K562 (cell line): ENCODE measurements at regions not wholly inside any gene's neighbourhood (a gene's known extent, or its start where the extent isn't known, plus 50 kb on each side); places are given as distances from the start of the nearest gene placed in this dataset.

Source experiments
- CREM ChIP-seq: IDR thresholded peaks from 2 replicates; pipeline ENCODE4 v1.6.1; 2014; ENCODE audit warnings: antibody characterized with exemption, low read depth
- DDX20 ChIP-seq: fragments of 450-650 bp; IDR thresholded peaks from 2 replicates; pipeline ENCODE4 v1.6.1; 2016; ENCODE audit warnings: missing genetic modification characterization, low read depth, mild to moderate bottlenecking, missing compliant biosample characterization, moderate library complexity
- FOS ChIP-seq: IDR thresholded peaks from 3 replicates; pipeline ENCODE4 v1.6.1; 2011; ENCODE audit not compliant: insufficient read length; ENCODE audit errors: extremely low read depth
- GTF2E2 ChIP-seq: fragments of 200-800 bp; sonication (Bioruptor generic); IDR thresholded peaks from 2 replicates; pipeline ENCODE4 v1.6.1; 2016; ENCODE audit warnings: missing genetic modification characterization, missing compliant biosample characterization
- ILK ChIP-seq: fragments of 450-650 bp; IDR thresholded peaks from 2 replicates; pipeline ENCODE4 v1.6.1; 2016; ENCODE audit warnings: missing genetic modification characterization, low read depth, mild to moderate bottlenecking, missing compliant biosample characterization, moderate library complexity, borderline replicate concordance
- MBD2 ChIP-seq: sonication (generic); IDR thresholded peaks from 2 replicates; pipeline ENCODE4 v1.6.1; 2016; ENCODE audit warnings: low read depth, borderline replicate concordance
- MNT ChIP-seq, 2 experiments: fragments of 450-650 bp; conservative IDR thresholded peaks; 2 replicates each; pipeline ENCODE4 v1.6.1; 2017; ENCODE audit warnings: mild to moderate bottlenecking in 2 of 2, moderate library complexity in 2 of 2
- PATZ1 ChIP-seq: fragments of 250-450 bp; sonication (Bioruptor Pico); IDR thresholded peaks from 2 replicates; pipeline ENCODE4 v1.5.0; 2020; ENCODE audit warnings: mild to moderate bottlenecking, borderline replicate concordance
- PHB ChIP-seq: fragments of 250-450 bp; sonication (Bioruptor Pico); IDR thresholded peaks from 2 replicates; pipeline ENCODE4 v1.5.0; 2021
- RBFOX2 ChIP-seq: fragments of 200-400 bp; formaldehyde crosslinking; IDR thresholded peaks from 2 replicates; pipeline ENCODE4 v1.6.1; 2017; ENCODE audit warnings: low read depth, mild to moderate bottlenecking, low read length, moderate library complexity
- TAL1 ChIP-seq: fragments of 450-650 bp; IDR thresholded peaks from 2 replicates; pipeline ENCODE4 v1.6.1; 2016; ENCODE audit warnings: mild to moderate bottlenecking
- YBX1 ChIP-seq: fragments of 450-650 bp; IDR thresholded peaks from 2 replicates; pipeline ENCODE4 v1.7.1; 2016; ENCODE audit warnings: mild to moderate bottlenecking
- ZBTB26 ChIP-seq: fragments of 450-650 bp; formaldehyde crosslinking; IDR thresholded peaks from 2 replicates; pipeline ENCODE4 v1.4.0; 2022; ENCODE audit warnings: missing genetic modification characterization
- ZBTB9 ChIP-seq: fragments of 450-650 bp; formaldehyde crosslinking; IDR thresholded peaks from 2 replicates; pipeline ENCODE4 v1.4.0; 2020; ENCODE audit warnings: mild to moderate bottlenecking, moderate library complexity
- ZNF512 ChIP-seq: IDR thresholded peaks from 2 replicates; pipeline ENCODE4 v1.6.1; 2016; ENCODE audit warnings: missing genetic modification characterization, missing compliant biosample characterization
- ZNF583 ChIP-seq: fragments of 250-450 bp; sonication (Bioruptor Pico); IDR thresholded peaks from 2 replicates; pipeline ENCODE4 v1.4.0; 2020
- ZNF592 ChIP-seq: fragments of 450-650 bp; IDR thresholded peaks from 2 replicates; pipeline ENCODE4 v1.6.1; 2017; ENCODE audit warnings: antibody characterized with exemption, mild to moderate bottlenecking
- ZNF75A ChIP-seq: fragments of 450-650 bp; formaldehyde crosslinking; IDR thresholded peaks from 2 replicates; pipeline ENCODE4 v1.4.0; 2020; ENCODE audit warnings: mild to moderate bottlenecking

GRCh38 chr6:15730442-15730841, 67.6 kb upstream of the DTNBP1 start (continued):
- TF ChIP-seq ZNF592 (peak; percentile 46; the same call in 1 of the 2 replicates), ZNF583 (peak; percentile 36; the same call in 1 of the 2 replicates), ZBTB9 (CRISPR knock-in tag) (no peak), DDX20 (tag) (no peak), PATZ1 (no peak), ZNF75A (CRISPR knock-in tag) (no peak), PHB (CRISPR knock-in tag) (no peak), MBD2 (peak; percentile 20; the same call in 1 of the 2 replicates), FOS (no peak), YBX1 (no peak), MNT (conservative IDR thresholded peaks at IDR 0.05) (no peak), ZBTB26 (no peak), ILK (tag) (no peak), ZNF512 (no peak), TAL1 (peak; percentile 78), CREM (peak; percentile 11; the same call in 1 of the 2 replicates), GTF2E2 (tag) (no peak), RBFOX2 (no peak)
